IMR-90 (cell line): ENCODE measurements at regions not wholly inside any gene's neighbourhood (a gene's known extent, or its start where the extent isn't known, plus 50 kb on each side); places are given as distances from the start of the nearest gene placed in this dataset.

Experiments used
- ATAC-seq: fragments of 200-7000 bp; cut with Tn5 transposase; 2 replicates; pipeline ENCODE4 v1.9.1; 2020; ENCODE audit warnings: low read depth, mild to moderate bottlenecking, moderate library complexity
- BruUV-seq: library from RNA; stranded (reverse); fragments of 400-500 nt; replicated peaks from 2 replicates; lab custom pipeline; 2021; lab: Mats Ljungman, UMichigan
- CTCF ChIA-PET: fragments of 300-600 bp; formaldehyde crosslinking; extraction: SDS; loops from one replicate; lab custom pipeline; 2021; ENCODE audit warnings: antibody characterized with exemption; lab: Yijun Ruan, JAX
- POLR2A ChIA-PET: fragments of 300-600 bp; sonication (Branson Sonifier 250); formaldehyde crosslinking; loops from one replicate; lab custom pipeline; 2022; ENCODE audit warnings: antibody characterized with exemption; ENCODE audit not compliant: unreplicated experiment; lab: Charles Lee
- DNase-seq: peaks from one replicate; pipeline ENCODE4 v3.0.0; 2013
- H2AFZ ChIP-seq: replicated peaks from 2 replicates; pipeline ENCODE3; 2013; ENCODE audit warnings: low read length, mild to moderate bottlenecking; ENCODE audit not compliant: poor library complexity
- H2AK5ac ChIP-seq: 2 replicates; pipeline ENCODE4 v1.6.1; 2013; ENCODE audit warnings: low read depth, low read length, inconsistent platforms
- H2AK9ac ChIP-seq: replicated peaks from 2 replicates; pipeline ENCODE3; 2013; ENCODE audit warnings: mild to moderate bottlenecking, low read depth, low read length, moderate library complexity; ENCODE audit not compliant: poor library complexity
- H2BK120ac ChIP-seq: 2 replicates; pipeline ENCODE4 v1.6.1; 2013; ENCODE audit warnings: low read depth, low read length, inconsistent platforms
- H2BK15ac ChIP-seq: 3 replicates; pipeline ENCODE4 v1.6.1; 2013; ENCODE audit warnings: low read depth, low read length, inconsistent platforms
- H2BK20ac ChIP-seq: 2 replicates; pipeline ENCODE4 v1.6.1; 2013; ENCODE audit warnings: low read depth, mild to moderate bottlenecking, inconsistent platforms, low read length, moderate library complexity
- H2BK5ac ChIP-seq: 2 replicates; pipeline ENCODE4 v1.6.1; 2013; ENCODE audit warnings: mild to moderate bottlenecking, low read depth, low read length, inconsistent platforms; ENCODE audit not compliant: poor library complexity, severe bottlenecking
- H3K14ac ChIP-seq: replicated peaks from 2 replicates; pipeline ENCODE4 v1.6.1; 2013; ENCODE audit warnings: low read depth, low read length, inconsistent platforms
- H3K18ac ChIP-seq: 2 replicates; pipeline ENCODE4 v1.6.1; 2013; ENCODE audit warnings: low read depth, low read length, control low read depth
- H3K23ac ChIP-seq: 2 replicates; pipeline ENCODE4 v1.6.1; 2013; ENCODE audit warnings: low read depth, low read length, inconsistent platforms
- H3K27ac ChIP-seq: 2 replicates; pipeline ENCODE4 v1.5.1; 2013; ENCODE audit warnings: mild to moderate bottlenecking, control low read depth, low read length; ENCODE audit not compliant: insufficient read depth
- H3K27me3 ChIP-seq: 2 replicates; pipeline ENCODE4 v1.6.1; 2013; ENCODE audit warnings: low read length; ENCODE audit not compliant: control insufficient read depth, insufficient read depth
- H3K36me3 ChIP-seq: 2 replicates; pipeline ENCODE4 v1.6.1; 2013; ENCODE audit warnings: low read length, mixed read lengths; ENCODE audit not compliant: control insufficient read depth, insufficient read depth
- H3K4ac ChIP-seq: 2 replicates; pipeline ENCODE4 v1.6.1; 2013; ENCODE audit warnings: low read depth, low read length, inconsistent platforms
- H3K4me1 ChIP-seq: 2 replicates; pipeline ENCODE4 v1.6.1; 2013; ENCODE audit warnings: low read length, mixed read lengths; ENCODE audit not compliant: control insufficient read depth, insufficient read depth
- H3K4me2 ChIP-seq: 2 replicates; pipeline ENCODE4 v1.6.1; 2013; ENCODE audit warnings: low read depth, mild to moderate bottlenecking, control low read depth, low read length, moderate library complexity
- H3K4me3 ChIP-seq: 2 replicates; pipeline ENCODE4 v1.5.1; 2013; ENCODE audit warnings: low read depth, mild to moderate bottlenecking, control low read depth, low read length, moderate library complexity; ENCODE audit not compliant: insufficient read depth
- H3K56ac ChIP-seq: 2 replicates; pipeline ENCODE4 v1.6.1; 2013; ENCODE audit warnings: low read length, inconsistent platforms; ENCODE audit not compliant: insufficient read depth; ENCODE audit errors: extremely low read depth
- H3K79me1 ChIP-seq, 2 experiments: 2 replicates each; pipeline ENCODE4 v1.6.1; 2013; ENCODE audit warnings: low read length in 2 of 2, inconsistent platforms in 1 of 2, low read depth in 1 of 2
- H3K9ac ChIP-seq: 2 replicates; pipeline ENCODE4 v1.6.1; 2013; ENCODE audit warnings: low read depth, low read length, control low read depth
- H3K9me1 ChIP-seq: 2 replicates; pipeline ENCODE4 v1.6.1; 2013; ENCODE audit warnings: low read length, inconsistent platforms; ENCODE audit not compliant: insufficient read depth
- H3K9me3 ChIP-seq: 2 replicates; pipeline ENCODE4 v1.6.1; 2013; ENCODE audit warnings: low read length; ENCODE audit not compliant: control insufficient read depth, insufficient read depth
- H4K20me1 ChIP-seq: 2 replicates; pipeline ENCODE4 v1.6.1; 2013; ENCODE audit warnings: low read length, inconsistent platforms; ENCODE audit not compliant: insufficient read depth
- H4K5ac ChIP-seq: 2 replicates; pipeline ENCODE4 v1.6.1; 2013; ENCODE audit warnings: mild to moderate bottlenecking, low read depth, low read length, control low read depth
- H4K8ac ChIP-seq, 2 experiments: 2 replicates each; pipeline ENCODE4 v1.6.1; 2013; ENCODE audit warnings: low read depth in 2 of 2, low read length in 2 of 2, control low read depth in 1 of 2, inconsistent platforms in 1 of 2
- H4K91ac ChIP-seq: 2 replicates; pipeline ENCODE4 v1.6.1; 2013; ENCODE audit warnings: low read depth, low read length, inconsistent platforms; ENCODE audit not compliant: insufficient read depth
- BHLHE40 ChIP-seq: fragments of 150-350 bp; IDR thresholded peaks from 2 replicates; pipeline ENCODE4 v1.6.1; 2016; ENCODE audit warnings: mild to moderate bottlenecking, low read depth, low read length
- CEBPB ChIP-seq: IDR thresholded peaks from 2 replicates; pipeline ENCODE4 v1.6.1; 2012; ENCODE audit warnings: low read depth, low read length, improper control_type of control experiment
- CHD1 ChIP-seq: IDR thresholded peaks from 2 replicates; pipeline ENCODE4 v1.6.1; 2012; ENCODE audit warnings: low read depth, low read length, improper control_type of control experiment
- ELK1 ChIP-seq: fragments of 150-350 bp; IDR thresholded peaks from 2 replicates; pipeline ENCODE4 v1.6.1; 2016; ENCODE audit warnings: low read depth, mild to moderate bottlenecking, low read length, moderate library complexity, borderline replicate concordance
- FOS ChIP-seq: fragments of 150-350 bp; IDR thresholded peaks from 2 replicates; pipeline ENCODE4 v1.6.1; 2016; ENCODE audit warnings: low read depth, low read length
- MAZ ChIP-seq: IDR thresholded peaks from 2 replicates; pipeline ENCODE4 v1.6.1; 2012; ENCODE audit warnings: low read depth, mild to moderate bottlenecking, low read length, improper control_type of control experiment, moderate library complexity, borderline replicate concordance
- NFE2L2 ChIP-seq: fragments of 150-350 bp; IDR thresholded peaks from 2 replicates; pipeline ENCODE4 v1.6.1; 2016; ENCODE audit warnings: low read depth, mild to moderate bottlenecking, low read length
- POLR2A ChIP-seq: IDR thresholded peaks from 2 replicates; pipeline ENCODE4 v1.6.1; 2012; ENCODE audit warnings: mild to moderate bottlenecking, low read depth, low read length
- RAD21 ChIP-seq: IDR thresholded peaks from 2 replicates; pipeline ENCODE4 v1.6.1; 2012; ENCODE audit warnings: low read length, improper control_type of control experiment
- RCOR1 ChIP-seq: IDR thresholded peaks from 2 replicates; pipeline ENCODE4 v1.6.1; 2012; ENCODE audit warnings: mild to moderate bottlenecking, low read length, improper control_type of control experiment; ENCODE audit not compliant: insufficient replicate concordance
- WGBS, 2 experiments: methylation state at CpG; one replicate each; pipeline versions ENCODE4 v1.1.5 to v1.1.7; 2013; ENCODE audit warnings: missing lambda C conversion rate in 2 of 2; ENCODE audit not compliant: insufficient read length in 1 of 2; ENCODE audit errors: extremely low coverage in 2 of 2; 5-methylcytosine and 5-hydroxymethylcytosine counted together
- dilution Hi-C: fragments of 300-500 bp; cut with HindIII; formaldehyde crosslinking; loops from one replicate; pipeline ENCODE4 v1.14.3; 2018; ENCODE audit warnings: low sequenced_read_pairs; ENCODE audit not compliant: unreplicated experiment
- in situ Hi-C: fragments of 300-500 bp; cut with MboI; formaldehyde crosslinking; loops from 3 replicates; pipeline ENCODE4 v1.14.3; 2019; ENCODE audit warnings: low sequenced_read_pairs, inconsistent platforms, mixed read lengths
- intact Hi-C: fragments of 100-400 bp; cut with micrococcal nuclease; formaldehyde crosslinking; loops from 2 replicates; pipeline ENCODE4 v1.10.0; 2022
- TF ChIP-seq, protein P1 (sequence below): fragments of 150-350 bp; IDR thresholded peaks from 2 replicates; pipeline ENCODE4 v1.6.1; 2017; ENCODE audit warnings: mild to moderate bottlenecking, antibody characterized with exemption, low read length, low read depth
- TF ChIP-seq, protein P2 (sequence below): conservative IDR thresholded peaks from 2 replicates; pipeline ENCODE4 v1.5.1; 2012; ENCODE audit warnings: mild to moderate bottlenecking, low read depth, low read length, improper control_type of control experiment

DNA sequence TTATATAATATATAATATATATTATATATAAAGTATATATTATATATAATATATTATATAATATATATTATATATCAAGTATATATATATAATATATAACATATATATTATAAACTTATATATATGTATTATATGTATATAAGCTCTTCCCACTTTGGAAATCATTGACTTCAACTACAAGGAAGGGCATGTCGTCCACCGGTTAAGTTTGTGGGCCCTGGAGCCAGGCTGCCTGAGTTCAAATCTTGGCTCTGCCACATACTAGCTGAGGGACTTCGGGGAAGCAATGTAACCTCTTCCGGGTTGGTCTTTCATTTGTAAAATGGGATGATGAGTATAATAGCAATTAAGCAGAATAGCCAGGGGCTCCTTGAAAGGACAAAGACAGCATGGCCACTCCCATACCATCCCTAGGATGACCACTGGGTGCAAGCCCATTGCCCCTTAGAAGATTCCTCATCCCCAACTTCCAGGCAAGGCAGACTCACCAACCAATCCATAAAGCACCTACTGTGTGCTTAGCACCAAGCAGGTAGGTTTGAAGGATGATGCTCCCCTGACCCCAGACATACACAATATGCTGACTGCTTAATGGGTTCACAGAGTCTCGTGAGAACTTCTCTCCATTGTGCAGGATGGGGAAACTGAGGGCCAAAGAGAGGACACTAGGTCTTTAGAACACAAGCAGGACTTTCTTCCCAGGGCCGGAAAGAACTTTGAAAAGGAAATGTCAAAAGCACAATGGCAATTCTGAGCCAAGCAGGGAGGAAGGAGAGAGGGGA is 163.2 kb downstream of the MRPL14 start:
- Histone ChIP-seq H3K18ac (no peak overlapping the region), H2AK5ac (no peak overlapping the region; the same call in 1 of the 2 replicates), H3K4ac (no peak overlapping the region), H3K27me3 (no peaks in the 10 kb centered on the region), H4K5ac (no peak overlapping the region), H3K23ac (no peak overlapping the region), H2AFZ (no peak overlapping the region), H3K4me1 (peaks cover 3% of the 10 kb centered on the region), H2BK5ac (no peak overlapping the region), H3K4me2 (no peak overlapping the region), H3K9ac (no peak overlapping the region), H3K4me3 (no peak overlapping the region), H3K9me3 (no peaks in the 10 kb centered on the region), H3K14ac (no peak overlapping the region), H4K8ac (no peak overlapping the region), H2BK20ac (no peak overlapping the region), H3K36me3 (no peaks in the 10 kb centered on the region), H3K79me1 (no peaks in the 10 kb centered on the region), H2BK15ac (no peak overlapping the region; the same call in 2 of the 3 replicates), H4K20me1 (no peaks in the 10 kb centered on the region), H3K27ac (no peak overlapping the region), H2BK120ac (no peak overlapping the region), H2AK9ac (no peak overlapping the region), H3K9me1 (no peaks in the 10 kb centered on the region), H3K56ac (no peak overlapping the region), H4K91ac (no peak overlapping the region)
- in situ Hi-C loops (no loop called here), intact Hi-C loops (no loop called here), dilution Hi-C loops (no loop called here)
- CTCF ChIA-PET, result no interaction called here
- TF ChIP-seq MAZ (no peak), POLR2A (no peak), CEBPB (no peak), RAD21 (no peak), BHLHE40 (no peak), CHD1 (no peak), FOS (no peak), NFE2L2 (no peak), ELK1 (no peak), RCOR1 (no peak)
- TF ChIP-seq, protein P1, sequence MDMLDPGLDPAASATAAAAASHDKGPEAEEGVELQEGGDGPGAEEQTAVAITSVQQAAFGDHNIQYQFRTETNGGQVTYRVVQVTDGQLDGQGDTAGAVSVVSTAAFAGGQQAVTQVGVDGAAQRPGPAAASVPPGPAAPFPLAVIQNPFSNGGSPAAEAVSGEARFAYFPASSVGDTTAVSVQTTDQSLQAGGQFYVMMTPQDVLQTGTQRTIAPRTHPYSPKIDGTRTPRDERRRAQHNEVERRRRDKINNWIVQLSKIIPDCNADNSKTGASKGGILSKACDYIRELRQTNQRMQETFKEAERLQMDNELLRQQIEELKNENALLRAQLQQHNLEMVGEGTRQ, result no peak
- TF ChIP-seq, protein P2, sequence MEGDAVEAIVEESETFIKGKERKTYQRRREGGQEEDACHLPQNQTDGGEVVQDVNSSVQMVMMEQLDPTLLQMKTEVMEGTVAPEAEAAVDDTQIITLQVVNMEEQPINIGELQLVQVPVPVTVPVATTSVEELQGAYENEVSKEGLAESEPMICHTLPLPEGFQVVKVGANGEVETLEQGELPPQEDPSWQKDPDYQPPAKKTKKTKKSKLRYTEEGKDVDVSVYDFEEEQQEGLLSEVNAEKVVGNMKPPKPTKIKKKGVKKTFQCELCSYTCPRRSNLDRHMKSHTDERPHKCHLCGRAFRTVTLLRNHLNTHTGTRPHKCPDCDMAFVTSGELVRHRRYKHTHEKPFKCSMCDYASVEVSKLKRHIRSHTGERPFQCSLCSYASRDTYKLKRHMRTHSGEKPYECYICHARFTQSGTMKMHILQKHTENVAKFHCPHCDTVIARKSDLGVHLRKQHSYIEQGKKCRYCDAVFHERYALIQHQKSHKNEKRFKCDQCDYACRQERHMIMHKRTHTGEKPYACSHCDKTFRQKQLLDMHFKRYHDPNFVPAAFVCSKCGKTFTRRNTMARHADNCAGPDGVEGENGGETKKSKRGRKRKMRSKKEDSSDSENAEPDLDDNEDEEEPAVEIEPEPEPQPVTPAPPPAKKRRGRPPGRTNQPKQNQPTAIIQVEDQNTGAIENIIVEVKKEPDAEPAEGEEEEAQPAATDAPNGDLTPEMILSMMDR, result no peak
- BruUV-seq, result no TSS peak
- DNase-seq (no peak), ATAC-seq (no peak)
- POLR2A ChIA-PET, result no interaction called here
- 90% methylated on average over 2 of the region's 6 CpGs; no CpG with 5 or more reads in 1 of the 2 experiments for WGBS, 2 experiments
